GM19099 (cell line): ENCODE measurements at regions not wholly inside any gene's neighbourhood (a gene's known extent, or its start where the extent isn't known, plus 50 kb on each side); places are given as distances from the start of the nearest gene placed in this dataset.

Source experiments
- POLR2A ChIP-seq: IDR thresholded peaks from 3 replicates; pipeline ENCODE4 v1.6.1; 2011; ENCODE audit warnings: low read depth; ENCODE audit not compliant: insufficient read length; ENCODE audit errors: extremely low read depth

DNA sequence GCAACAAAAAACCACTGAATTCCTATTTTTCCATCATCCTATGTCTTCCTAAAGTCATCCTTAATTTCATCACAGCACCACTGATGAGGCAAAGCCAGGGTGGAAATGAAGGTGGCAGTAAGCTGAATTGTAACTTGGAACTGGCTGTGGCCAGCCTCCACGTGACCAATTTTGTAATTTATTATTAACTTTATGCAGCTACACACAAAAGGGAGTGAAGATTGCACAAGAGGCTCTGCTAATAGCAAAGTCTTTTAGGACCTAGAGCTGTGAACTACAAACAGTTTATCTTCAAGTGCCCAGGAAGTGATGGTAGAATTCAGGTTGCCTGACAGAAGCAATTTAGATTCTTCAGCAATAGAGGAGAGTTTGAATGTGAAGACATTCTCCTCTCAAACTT is 176.4 kb downstream of the CCDC71L start:
- no peak for TF ChIP-seq POLR2A

DNA sequence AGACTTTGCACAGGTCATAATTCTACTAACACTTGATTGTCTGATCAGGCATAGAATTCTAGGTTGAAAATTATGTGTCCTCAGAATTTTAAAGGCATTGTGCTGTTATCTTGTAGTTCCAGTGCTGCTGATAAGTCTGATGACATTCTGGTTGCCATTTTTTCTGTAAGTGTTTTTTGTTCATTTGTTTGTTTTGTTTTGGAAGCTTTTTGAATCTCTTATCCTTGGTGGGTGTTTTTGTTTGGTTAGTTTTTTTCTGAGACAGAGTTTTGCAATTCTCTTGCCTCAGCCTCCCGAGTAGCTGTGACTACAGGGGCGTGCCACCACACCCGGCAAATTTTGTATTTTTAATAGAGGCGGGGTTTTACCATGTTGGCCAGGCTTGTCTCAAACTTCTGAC is 178.9 kb downstream of the CCDC71L start:
- TF ChIP-seq POLR2A: no peak

DNA sequence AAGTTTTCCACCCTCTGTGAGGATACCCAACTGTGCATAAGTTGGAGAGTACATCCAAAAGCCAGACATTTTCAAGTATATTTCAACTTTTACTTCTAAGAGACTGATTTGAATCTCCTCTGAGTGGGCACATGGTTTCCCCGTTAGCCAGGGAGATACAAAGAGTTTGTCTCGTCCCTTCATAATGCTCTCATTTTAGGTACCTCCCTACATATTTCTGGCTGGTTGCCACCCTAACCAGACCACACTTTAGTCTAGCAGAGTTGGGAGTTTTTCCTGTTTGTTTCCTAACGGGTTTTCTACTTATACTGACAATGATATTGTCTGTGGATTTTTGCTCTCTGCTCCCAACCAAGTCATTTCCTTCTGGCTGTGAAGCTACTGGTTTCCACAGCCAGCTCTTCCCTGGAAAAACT is 180.3 kb downstream of the CCDC71L start:
- TF ChIP-seq POLR2A: no peak

DNA sequence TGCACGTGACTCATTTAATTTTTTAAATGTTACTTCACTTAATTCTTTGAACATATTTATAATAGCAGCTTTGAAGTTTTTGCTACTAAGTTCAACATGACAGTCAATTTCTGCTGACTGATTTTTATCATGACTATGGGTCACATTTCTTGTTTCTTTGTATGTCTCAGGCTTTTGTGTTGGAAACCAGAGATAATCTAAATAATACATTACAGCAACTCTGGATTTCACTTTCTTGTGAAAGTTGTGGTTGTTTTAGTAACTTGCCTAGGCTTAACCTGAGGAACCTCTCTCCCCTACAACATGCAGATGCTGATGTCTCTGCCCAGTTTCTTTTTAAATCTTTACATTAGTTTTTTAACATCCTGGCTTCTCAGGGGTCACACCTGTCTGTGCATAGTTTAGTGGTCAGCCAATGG is 180.8 kb downstream of the CCDC71L start:
- no peak for TF ChIP-seq POLR2A

DNA sequence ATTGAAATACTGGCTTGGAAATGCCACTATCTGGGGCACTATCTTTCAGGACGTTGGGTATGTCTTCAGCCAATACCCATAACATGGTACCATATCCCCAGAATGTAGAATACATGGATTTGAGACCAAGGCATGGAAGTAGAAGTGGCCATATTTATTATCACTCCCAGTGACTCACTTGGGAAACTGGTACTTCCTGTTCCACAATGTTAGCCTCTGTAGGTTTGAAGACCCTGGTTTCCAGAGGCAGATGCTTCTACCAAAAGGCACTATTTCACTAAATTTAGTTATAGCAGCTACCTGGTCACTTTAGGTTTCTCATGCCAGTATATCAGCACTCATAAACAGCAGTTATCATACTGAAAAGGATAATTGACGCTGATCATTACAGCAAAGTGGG is 184.2 kb downstream of the CCDC71L start:
- no peak for TF ChIP-seq POLR2A

DNA sequence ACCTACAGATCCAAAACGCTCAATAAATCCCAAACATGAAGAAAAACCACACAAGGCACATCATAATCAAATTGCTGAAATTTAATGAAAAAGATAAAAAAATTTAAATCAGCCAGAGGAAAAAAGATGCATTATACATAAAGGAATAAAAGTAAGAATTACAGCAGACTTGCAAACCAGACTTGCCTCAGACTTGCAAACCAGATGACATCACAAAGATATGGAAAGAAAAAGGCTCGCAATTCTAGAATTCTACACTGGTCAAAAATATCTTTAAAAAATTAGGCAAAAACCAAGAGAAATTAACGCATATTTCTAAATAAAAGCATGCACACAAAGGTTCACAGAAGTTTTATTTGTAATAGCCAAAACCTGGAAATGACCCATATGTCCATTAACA is 188.0 kb upstream of the NAMPT start:
- TF ChIP-seq POLR2A: no peak

DNA sequence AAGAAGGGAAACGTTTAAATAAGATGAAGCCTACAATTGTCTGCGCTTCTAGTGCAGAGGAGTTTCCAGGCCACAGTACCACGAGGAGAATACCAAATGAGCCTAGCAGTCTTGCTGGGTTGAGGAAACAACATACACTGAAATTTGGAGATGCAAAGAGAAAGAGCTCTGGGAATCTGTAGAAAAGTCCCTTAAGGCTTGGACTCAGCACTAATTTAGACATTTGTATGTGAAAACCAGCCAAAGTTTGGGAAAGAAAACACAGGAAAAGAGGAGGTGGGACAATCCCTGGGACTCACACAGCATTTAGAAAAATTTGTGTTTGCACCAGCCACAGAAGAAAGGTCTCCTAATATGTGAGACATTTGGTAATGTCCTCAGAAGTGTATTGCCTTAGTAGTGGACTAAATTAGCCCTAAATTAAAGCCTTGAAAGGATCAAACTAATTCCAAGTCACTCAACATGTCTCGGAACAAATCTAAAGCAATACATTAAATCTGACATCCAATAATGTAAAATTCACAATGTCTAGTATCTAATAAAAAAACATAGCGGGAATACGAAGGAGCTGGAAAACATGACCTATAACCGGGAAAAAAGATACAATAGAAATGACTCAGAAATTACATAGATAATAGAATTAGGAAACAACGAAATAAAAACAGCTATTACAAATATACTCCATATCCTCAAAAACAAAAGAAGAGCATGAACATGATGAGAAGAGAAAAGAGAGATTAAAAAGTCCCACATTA is 187.1 kb upstream of the NAMPT start:
- TF ChIP-seq POLR2A: no peak

DNA sequence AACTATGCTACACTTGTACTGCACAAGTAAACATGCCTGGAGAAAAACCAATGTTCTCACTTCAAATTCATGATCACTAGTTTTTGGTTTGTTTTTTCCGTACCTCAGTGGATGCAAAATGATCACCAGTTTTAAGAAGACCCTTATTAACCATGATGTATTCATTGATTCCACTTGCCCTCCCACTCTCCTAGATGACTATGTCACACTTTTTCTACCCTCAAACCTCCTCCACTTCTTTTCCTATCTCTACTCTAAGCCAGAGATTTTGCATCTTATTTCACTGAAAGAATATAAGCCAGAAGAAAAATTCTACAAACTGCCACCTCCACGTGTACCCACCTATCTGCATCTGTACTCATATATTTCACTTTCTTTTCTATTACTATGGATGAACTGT is 186.2 kb upstream of the NAMPT start:
- TF ChIP-seq POLR2A: no peak

DNA sequence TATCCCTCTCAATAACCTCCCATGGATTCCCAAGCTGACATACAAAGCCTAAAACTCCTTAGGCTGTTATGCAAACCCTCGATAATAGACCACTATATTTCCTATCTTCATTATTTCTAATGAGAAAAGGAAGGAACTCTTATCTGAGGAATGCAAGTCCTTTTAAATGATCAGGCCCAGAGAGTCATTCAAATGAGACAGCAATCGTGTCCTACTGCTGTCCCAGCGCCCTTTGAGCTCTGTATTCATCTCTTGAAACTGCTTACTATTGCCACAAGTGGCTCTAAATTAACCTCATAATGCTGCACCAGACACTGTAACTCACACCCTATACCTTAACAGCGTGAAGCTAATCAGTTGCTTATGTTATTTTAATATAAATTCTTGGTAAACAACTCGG is 182.1 kb upstream of the NAMPT start:
- TF ChIP-seq POLR2A: no peak

DNA sequence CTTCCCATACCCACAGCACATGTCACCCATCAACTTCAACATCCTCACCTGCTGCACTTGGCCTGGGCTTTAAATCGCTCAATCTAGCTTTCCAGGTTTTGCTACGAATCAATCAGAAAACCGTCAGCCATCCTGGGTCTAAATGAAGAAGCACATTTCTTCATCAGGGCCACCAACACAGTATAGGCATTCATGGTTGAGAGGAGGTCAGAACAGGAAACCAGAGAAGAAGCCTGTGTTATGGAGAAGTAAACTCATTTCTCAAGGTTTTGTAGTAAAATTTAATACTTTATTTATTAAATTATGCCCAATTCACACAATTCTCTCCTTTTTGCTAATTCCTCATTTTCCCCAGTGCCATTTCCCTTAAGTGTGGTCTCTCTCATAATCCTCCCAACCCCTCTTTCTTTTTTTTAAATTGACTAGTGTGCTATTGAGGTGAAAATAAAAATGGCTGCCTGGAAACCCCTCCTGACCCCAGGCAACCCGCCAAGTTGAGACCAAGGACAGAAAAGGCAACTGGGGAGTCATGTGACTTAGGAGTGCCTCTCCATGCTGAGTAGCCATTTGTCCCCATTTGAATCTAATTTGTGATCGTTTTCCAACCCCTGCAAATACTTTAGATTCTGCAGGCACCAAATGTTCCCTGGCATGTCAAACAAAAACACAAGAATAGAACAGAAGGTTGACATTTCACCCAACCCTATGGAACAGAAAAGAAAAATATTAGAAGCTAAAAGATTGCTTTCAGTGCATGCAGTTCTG is 181.1 kb upstream of the NAMPT start:
- no peak for TF ChIP-seq POLR2A

DNA sequence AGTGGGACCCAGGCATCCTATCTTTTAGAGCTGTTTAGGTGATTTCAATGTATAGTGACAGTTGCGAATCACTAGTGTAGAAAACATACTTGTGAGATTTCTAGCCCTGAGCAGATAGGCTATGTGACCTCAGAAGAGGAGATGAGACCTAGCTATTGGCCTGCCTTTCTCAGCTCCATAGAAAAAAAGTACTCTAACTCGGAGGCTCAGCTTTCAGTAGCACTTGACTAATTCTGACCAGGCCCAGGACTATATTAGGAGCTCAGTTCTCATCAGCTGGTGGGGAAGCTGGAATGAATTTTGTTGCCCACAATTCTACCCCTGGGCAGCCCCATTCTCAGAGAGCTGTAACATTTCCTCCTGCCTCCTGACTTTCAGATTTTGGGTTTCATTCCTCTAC is 179.9 kb upstream of the NAMPT start:
- TF ChIP-seq POLR2A: no peak

DNA sequence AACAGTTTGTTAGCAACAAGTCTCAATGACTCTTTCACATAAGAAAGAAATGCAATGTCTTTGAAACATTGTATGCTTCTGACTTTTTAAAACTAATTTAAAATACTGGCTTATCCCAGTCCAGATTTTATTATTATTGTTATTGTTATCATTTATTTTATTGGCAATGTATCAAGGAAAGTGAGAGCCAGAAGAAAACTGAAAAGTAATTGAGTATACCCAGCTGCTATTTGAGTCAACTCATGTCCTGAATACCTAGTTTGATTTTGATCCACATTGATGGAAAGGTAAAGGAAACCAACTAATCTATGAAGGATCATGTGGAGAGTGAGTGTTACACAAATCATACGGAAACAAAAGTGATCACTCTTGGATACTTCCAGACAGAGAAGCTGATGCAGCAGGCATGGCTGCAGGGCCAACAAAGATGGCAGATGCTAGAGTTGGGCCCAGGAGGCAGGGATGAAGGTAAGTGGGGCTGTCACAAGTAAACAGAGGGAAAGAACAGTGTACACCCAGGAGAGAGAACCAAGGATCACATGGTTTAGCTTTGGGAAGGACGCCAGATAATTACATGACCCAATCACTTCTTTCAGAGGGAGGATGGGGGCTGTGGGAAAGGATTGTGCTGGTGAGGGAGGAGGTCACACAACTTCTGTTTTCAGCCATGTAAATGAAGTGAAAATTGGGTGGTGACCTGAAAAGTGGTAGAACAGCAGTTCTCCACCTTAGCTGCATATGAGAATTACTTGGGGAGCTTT is 179.2 kb upstream of the NAMPT start:
- no peak for TF ChIP-seq POLR2A

DNA sequence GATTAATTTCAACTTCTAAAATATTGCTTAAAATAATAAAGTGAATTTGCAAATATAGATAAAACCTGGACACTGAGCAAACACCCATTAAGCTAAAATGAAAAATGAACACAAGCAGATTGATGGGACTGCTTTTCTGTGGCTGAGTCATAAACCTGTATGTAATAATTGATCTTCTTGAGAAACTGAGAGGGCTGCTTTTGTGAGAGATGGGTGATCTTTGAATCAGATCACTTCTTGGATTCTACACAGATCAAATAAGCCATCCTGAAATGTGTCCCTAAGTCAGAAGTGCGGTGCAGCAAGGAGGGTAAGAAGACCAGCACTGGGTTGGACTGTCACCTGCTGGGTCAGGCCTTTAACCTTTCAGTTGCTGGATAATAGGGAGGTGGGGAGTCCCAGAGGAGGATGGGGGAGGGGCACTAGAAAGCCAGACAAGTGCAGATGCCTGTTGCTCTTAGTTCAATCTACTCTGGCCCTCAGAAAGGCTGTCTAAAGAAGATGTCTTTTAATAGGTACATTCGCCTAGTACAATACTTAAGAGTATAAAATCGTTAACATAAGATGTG is 178.2 kb upstream of the NAMPT start:
- no peak for TF ChIP-seq POLR2A

DNA sequence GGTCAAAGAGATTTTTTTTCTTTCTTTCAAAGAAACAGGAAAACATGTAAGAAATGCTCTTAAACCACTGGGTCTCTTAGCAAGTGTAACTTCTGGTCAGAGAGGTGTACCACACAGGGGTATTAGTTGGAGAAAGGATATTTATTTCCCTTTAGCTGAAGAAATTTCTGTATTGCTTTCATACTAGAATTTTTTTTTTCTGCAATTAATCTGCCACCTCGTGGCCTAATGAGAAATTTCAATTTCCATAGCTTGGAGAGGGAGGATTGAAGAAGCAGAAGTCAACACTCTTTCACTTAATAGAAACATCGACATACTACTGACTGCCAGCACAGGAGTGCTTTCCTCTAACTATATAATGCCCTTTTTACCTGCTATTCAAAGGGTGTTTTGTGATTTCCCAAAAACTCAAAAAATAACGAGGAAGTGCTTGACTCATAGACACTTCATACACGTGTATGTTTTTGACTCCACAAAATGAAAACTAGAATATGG is 177.6 kb upstream of the NAMPT start:
- no peak for TF ChIP-seq POLR2A

DNA sequence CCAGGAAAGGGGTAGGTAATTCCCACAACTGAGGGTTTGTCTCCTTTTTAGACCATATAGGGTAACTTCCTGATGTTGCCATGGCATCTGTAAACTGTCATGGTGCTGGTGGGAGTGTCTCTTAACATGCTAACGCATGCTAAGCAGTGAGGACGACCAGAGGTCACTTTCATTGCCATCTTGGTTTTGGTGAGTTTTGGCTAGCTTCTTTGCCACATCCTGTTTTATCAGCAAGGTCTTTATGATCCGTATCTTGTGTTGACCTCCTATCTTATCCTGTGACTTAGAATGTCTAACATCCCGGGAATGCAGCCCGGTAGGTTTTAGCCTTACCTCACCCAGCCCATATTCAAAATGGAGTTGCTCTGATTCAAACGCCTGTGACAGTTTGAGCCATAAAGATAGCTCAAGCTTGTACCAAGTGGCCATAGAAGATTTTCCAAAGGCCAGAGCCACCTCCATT is 176.0 kb upstream of the NAMPT start:
- TF ChIP-seq POLR2A: no peak
